Tibial nerve (tissue), 4 donors: ENCODE measurements at regions not wholly inside any gene's neighbourhood (a gene's known extent, or its start where the extent isn't known, plus 50 kb on each side); places are given as distances from the start of the nearest gene placed in this dataset.

Experiments used
- DNase-seq, 2 donors: peaks; one replicate each; pipeline ENCODE4 v3.0.0-alpha.2; 2019; ENCODE audit warnings: low spot score in 2 of 2
- H3K27ac ChIP-seq, 4 donors: fragments of 200-600 bp; sonication (generic) in 3 of 4; one replicate each; pipeline ENCODE4 v1.5.1; 2017 to 2019; ENCODE audit warnings: mild to moderate bottlenecking in 1 of 4
- H3K27me3 ChIP-seq, 2 donors: fragments of 200-600 bp; sonication (generic) in 1 of 2; one replicate each; pipeline versions ENCODE4 v1.5.1 to v1.6.0; 2017 to 2019
- H3K36me3 ChIP-seq, 3 donors: fragments of 200-600 bp; sonication (generic); one replicate each; pipeline ENCODE4 v1.5.1; 2018 to 2019
- H3K4me1 ChIP-seq, 4 donors: fragments of 200-600 bp; sonication (generic) in 3 of 4; one replicate each; pipeline ENCODE4 v1.5.1; 2017 to 2019
- H3K4me3 ChIP-seq, 4 donors: fragments of 200-600 bp; sonication (generic) in 3 of 4; one replicate each; pipeline ENCODE4 v1.5.1; 2017 to 2019; ENCODE audit warnings: mild to moderate bottlenecking in 1 of 4, moderate library complexity in 1 of 4
- H3K9me3 ChIP-seq, 4 donors: fragments of 200-600 bp; sonication (generic) in 3 of 4; one replicate each; pipeline ENCODE4 v1.5.1; 2017 to 2019
- EP300 ChIP-seq, 2 donors: sonication (generic); formaldehyde crosslinking; IDR thresholded peaks; one replicate each; pipeline ENCODE4 v1.6.1; 2017; ENCODE audit warnings: antibody characterized with exemption in 2 of 2, mild to moderate bottlenecking in 1 of 2
- POLR2A ChIP-seq, 2 donors: fragments of 450-650 bp; IDR thresholded peaks; one replicate each; pipeline ENCODE4 v1.6.1; 2017; ENCODE audit warnings: antibody characterized with exemption in 2 of 2, mild to moderate bottlenecking in 2 of 2, moderate library complexity in 2 of 2
- WGBS, 2 donors: methylation state at CpG; one replicate each; pipeline ENCODE4 v1.1.5; 2018; 5-methylcytosine and 5-hydroxymethylcytosine counted together
- TF ChIP-seq, protein P1 (sequence below), 5 experiments: fragments of 200-600 bp in 3 of 5; fragments of 450-650 bp in 2 of 5; sonication (generic) in 3 of 5; IDR thresholded peaks; one replicate each; pipeline ENCODE4 v1.5.1; 2016 to 2019; ENCODE audit warnings: antibody characterized with exemption in 5 of 5, mild to moderate bottlenecking in 3 of 5, moderate library complexity in 2 of 5

- Histone ChIP-seq H3K4me1 (no peaks in the 10 kb centered on the region), H3K27me3 (no peaks in the 10 kb centered on the region), H3K27ac (no peak overlapping the region), H3K9me3 (no peaks in the 10 kb centered on the region), H3K4me3 (no peak overlapping the region), H3K36me3 (no peaks in the 10 kb centered on the region)
- TF ChIP-seq, protein P1, sequence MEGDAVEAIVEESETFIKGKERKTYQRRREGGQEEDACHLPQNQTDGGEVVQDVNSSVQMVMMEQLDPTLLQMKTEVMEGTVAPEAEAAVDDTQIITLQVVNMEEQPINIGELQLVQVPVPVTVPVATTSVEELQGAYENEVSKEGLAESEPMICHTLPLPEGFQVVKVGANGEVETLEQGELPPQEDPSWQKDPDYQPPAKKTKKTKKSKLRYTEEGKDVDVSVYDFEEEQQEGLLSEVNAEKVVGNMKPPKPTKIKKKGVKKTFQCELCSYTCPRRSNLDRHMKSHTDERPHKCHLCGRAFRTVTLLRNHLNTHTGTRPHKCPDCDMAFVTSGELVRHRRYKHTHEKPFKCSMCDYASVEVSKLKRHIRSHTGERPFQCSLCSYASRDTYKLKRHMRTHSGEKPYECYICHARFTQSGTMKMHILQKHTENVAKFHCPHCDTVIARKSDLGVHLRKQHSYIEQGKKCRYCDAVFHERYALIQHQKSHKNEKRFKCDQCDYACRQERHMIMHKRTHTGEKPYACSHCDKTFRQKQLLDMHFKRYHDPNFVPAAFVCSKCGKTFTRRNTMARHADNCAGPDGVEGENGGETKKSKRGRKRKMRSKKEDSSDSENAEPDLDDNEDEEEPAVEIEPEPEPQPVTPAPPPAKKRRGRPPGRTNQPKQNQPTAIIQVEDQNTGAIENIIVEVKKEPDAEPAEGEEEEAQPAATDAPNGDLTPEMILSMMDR (IDR thresholded peaks at IDR 0.05): no peak
- TF ChIP-seq EP300 (IDR thresholded peaks at IDR 0.05) (no peak), POLR2A (IDR thresholded peaks at IDR 0.05) (no peak)
- DNase-seq: no peak
- 63 to 77% methylated on average over 3 of the region's 3 CpGs for whole genome bisulfite sequencing, 2 donors
Measured at GRCh38 chr2:180456801-180457200, 449.7 kb upstream of the CWC22 start.

GRCh38 chr2:180450841-180451240, 443.7 kb upstream of the CWC22 start:
- Histone ChIP-seq H3K4me1 (no peaks in the 10 kb centered on the region), H3K36me3 (no peaks in the 10 kb centered on the region), H3K4me3 (no peak overlapping the region), H3K27me3 (no peaks in the 10 kb centered on the region), H3K27ac (no peak overlapping the region), H3K9me3 (no peaks in the 10 kb centered on the region)
- TF ChIP-seq EP300 (IDR thresholded peaks at IDR 0.05) (no peak), POLR2A (IDR thresholded peaks at IDR 0.05) (no peak)
- TF ChIP-seq, protein P1 (IDR thresholded peaks at IDR 0.05): no peak
- DNase-seq: no peak

GRCh38 chr2:180449171-180449915, 442.2 kb upstream of the CWC22 start:
- Histone ChIP-seq H3K27me3 (no peaks in the 10 kb centered on the region), H3K4me3 (no peak overlapping the region), H3K27ac (no peak overlapping the region), H3K4me1 (no peaks in the 10 kb centered on the region), H3K36me3 (no peaks in the 10 kb centered on the region), H3K9me3 (no peaks in the 10 kb centered on the region)
- WGBS, 2 donors: 80 to 86% methylated on average over 3 of the region's 3 CpGs
- TF ChIP-seq EP300 (IDR thresholded peaks at IDR 0.05) (no peak), POLR2A (IDR thresholded peaks at IDR 0.05) (no peak)
- TF ChIP-seq, protein P1 (IDR thresholded peaks at IDR 0.05): no peak
- DNase-seq: no peak

GRCh38 chr2:180446492-180446891, 439.4 kb upstream of the CWC22 start:
- Histone ChIP-seq H3K27me3 (no peaks in the 10 kb centered on the region), H3K9me3 (no peaks in the 10 kb centered on the region), H3K4me3 (no peak overlapping the region), H3K4me1 (no peaks in the 10 kb centered on the region), H3K36me3 (no peaks in the 10 kb centered on the region), H3K27ac (no peak overlapping the region)
- 86 to 92% methylated on average over 6 of the region's 6 CpGs for WGBS, 2 donors
- no peak for DNase-seq
- no peak for TF ChIP-seq EP300 (IDR thresholded peaks at IDR 0.05)
- TF ChIP-seq, protein P1 (IDR thresholded peaks at IDR 0.05): no peak
- no peak for TF ChIP-seq POLR2A (IDR thresholded peaks at IDR 0.05)

DNA sequence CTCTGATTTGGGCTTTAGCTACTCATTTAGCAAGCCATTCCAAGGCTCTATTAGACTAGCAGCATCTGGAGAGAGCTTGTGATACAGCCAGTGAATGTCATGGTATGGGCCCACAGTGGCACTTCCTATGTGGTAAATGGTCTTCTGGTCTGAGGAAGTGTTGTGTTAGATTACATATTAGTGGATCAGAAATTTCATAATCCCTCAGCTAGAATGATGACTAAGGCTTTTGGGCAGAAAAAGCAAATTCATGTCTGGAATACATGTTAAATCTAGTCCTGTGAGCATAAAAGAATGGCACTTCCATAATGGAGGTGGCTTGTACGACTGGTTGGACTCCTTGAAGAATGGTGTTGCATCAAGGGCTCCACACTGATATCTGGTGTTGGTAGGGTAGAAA, 436.8 kb upstream of the CWC22 start:
- Histone ChIP-seq H3K4me3 (no peak overlapping the region), H3K4me1 (no peaks in the 10 kb centered on the region), H3K27ac (no peak overlapping the region), H3K9me3 (no peaks in the 10 kb centered on the region), H3K36me3 (no peaks in the 10 kb centered on the region), H3K27me3 (no peaks in the 10 kb centered on the region)
- no peak for DNase-seq
- TF ChIP-seq POLR2A (IDR thresholded peaks at IDR 0.05): no peak
- TF ChIP-seq, protein P1 (IDR thresholded peaks at IDR 0.05): no peak
- no peak for TF ChIP-seq EP300 (IDR thresholded peaks at IDR 0.05)
- WGBS, 2 donors: 52 to 55% methylated on average over 1 of the region's 1 CpG
